GM04504 (cell line): ENCODE measurements at regions not wholly inside any gene's neighbourhood (a gene's known extent, or its start where the extent isn't known, plus 50 kb on each side); places are given as distances from the start of the nearest gene placed in this dataset.

Source experiments
- DNase-seq: peaks from one replicate; pipeline ENCODE4 v3.0.0-alpha.2; 2012; ENCODE audit warnings: low read depth

DNA sequence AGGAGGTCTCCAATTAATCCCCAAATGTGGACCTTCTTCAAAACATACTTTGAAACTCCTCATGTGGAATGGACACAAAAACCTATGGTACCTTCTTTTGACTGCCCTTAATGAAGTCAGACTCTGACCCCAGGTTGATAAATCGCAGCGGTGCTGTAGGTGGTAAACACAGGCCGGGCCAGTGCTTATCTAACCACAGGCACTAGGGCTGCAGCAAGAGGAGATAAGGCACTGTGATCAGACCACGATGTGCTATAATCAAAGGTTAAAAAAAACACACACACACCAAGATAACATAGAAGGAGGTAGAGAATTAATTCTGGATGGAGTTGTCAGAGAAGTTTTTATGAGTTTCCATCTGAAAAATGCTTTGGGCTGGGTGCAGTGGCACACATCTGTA, 52.3 kb upstream of the SIPA1L2 start:
- DNase-seq: no peak

GRCh38 chr1:232684371-232685105, 54.6 kb upstream of the SIPA1L2 start:
- DNase-seq: no peak

DNA sequence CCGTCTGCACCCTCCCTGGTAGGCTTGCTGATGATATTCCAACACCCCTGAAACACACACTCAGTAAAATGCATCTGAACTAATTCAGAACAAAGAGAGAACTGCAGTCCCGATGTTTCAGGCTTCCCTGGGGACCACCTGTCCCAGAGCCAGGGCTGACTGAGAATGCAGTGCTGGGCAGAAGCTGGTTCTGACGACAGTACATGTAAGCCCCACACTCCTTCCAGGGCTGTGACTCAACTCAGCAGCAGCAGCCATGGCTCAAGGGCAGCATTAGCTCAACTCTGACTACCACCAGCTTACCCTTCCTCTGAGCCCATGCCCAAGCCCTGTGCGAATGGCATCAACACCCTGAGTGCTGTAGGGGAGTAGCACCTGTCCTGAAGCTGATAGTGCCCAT, 56.4 kb upstream of the SIPA1L2 start:
- DNase-seq: no peak

- DNase-seq: no peak
Observed at GRCh38 chr1:232687304-232687703, 57.4 kb upstream of the SIPA1L2 start.

DNA sequence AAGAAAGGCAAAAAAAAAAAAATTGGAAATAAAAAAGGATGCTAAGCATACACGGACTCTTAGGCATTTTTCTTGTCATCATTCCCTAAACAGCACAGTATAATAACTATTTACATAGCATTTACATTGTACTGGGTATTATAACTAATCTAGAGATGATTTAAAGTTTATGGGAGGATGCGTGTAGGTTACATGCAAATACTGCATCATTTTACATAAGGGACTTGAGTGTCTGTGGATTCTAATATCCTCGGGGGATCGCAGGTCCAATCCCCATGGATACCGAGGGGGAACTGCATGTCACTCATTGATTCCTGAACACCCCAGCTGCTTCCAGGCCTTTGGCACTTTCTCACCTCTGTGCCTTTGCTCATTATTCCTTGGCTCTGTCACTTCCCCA, 57.8 kb upstream of the SIPA1L2 start:
- DNase-seq: no peak

DNA sequence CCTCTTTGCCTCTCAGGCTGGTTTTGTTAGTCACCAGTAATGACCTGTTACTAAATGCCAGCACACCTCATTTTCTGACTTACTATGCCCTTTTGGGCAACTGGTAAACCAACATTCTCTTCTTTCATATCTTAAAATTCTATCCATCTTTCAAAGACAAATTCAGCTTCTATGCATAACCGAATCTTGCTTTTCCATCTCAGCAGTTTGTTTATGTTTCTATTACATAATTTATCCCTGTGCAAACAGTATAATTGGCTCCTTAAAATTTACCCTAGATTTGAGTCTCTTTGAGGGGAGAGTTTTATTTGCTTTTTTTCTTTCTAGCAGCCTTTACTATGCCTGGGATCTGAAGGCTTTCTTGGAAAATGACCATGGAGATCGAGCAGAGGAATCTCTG, 58.5 kb upstream of the SIPA1L2 start:
- no peak for DNase-seq

GRCh38 chr1:232689711-232690110, 59.8 kb upstream of the SIPA1L2 start:
- no peak for DNase-seq

DNA sequence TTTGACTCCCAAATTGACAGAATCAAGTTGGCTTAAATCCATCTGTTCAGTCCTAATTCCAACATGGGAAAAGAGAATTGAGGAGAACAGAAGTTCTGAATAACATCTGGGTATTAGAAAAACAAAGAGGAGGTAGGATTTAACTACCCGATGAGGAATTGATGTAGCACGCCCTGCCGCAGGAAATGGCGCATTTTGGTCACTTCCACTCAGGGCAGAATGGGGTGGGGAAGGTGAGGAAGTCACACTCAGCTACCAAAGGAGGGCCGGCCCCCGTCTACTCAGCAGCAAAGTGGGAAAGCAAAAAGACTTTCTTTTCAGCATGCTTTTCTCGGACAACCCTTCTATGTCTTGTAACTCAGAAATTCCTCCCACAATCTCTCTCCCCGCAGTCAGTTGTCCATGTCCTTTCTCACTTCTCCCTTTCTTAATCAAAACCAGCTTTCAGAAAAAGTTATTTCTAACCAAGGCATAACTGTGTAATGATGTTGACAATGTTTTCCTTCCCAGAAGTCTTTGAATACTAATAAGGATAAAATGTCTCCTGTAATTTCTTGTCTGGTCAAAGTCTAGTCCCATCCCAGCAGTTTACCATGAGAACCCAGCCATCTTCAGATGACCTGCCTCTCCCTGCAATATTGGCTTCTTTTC, 60.5 kb upstream of the SIPA1L2 start:
- DNase-seq: peak; percentile 17

DNA sequence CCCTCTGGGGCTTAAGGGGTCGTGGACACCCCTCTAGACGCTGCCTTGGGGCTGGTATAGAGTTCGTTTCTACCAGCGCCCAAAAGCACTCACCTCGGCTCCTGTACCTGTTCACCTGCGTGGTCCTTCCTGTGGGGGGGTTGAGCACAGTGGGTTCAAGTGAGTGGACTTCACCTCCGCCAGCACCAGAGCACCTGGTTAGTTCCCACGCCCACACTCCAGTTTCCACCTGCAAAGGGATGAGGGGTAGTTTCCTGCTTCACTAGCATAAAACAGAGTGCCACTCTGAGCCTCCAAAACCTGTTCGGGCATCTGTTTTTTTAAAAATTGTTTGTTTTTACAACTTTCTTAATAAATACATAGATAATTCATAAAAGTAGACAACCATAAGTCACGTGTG, 64.5 kb upstream of the SIPA1L2 start:
- no peak for DNase-seq

DNA sequence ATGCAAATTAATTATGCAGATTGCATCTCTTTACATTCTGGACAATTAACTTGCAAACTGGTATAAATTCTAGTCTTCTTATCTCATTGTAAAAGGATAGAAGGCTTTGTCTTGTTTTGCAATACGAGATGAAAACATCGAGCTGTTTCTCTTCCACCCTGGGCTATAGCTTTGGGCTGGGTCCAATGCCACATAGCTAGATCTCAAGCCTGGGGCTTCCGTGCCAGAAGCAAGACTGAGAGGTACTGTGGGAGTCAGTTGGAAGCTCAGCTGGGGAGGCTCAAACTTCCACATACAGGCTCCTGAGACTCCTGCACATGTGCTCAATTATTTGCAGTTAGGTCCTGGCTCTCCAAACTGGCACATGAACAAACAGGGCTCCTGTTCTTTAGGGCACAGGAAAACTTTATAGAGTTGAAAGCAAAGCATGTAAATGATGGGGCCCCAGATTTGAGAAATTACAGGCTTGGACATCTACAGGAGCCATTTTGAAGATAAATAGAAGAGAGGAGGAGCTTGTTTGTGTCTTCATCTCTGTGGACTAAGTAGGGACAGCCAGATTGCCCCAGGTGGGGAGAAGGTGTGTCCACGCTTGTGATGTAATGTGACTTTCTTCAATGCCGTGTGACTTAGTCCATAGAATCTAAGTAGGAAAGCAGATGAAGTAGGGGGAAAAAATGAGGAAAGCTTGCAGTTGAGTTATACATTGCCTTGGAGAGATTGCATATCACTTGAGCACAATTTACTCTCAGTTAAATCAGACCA, 65.9 kb upstream of the SIPA1L2 start:
- no peak for DNase-seq

- no peak for DNase-seq
Observed at GRCh38 chr1:232696466-232696865, 66.5 kb upstream of the SIPA1L2 start.

DNA sequence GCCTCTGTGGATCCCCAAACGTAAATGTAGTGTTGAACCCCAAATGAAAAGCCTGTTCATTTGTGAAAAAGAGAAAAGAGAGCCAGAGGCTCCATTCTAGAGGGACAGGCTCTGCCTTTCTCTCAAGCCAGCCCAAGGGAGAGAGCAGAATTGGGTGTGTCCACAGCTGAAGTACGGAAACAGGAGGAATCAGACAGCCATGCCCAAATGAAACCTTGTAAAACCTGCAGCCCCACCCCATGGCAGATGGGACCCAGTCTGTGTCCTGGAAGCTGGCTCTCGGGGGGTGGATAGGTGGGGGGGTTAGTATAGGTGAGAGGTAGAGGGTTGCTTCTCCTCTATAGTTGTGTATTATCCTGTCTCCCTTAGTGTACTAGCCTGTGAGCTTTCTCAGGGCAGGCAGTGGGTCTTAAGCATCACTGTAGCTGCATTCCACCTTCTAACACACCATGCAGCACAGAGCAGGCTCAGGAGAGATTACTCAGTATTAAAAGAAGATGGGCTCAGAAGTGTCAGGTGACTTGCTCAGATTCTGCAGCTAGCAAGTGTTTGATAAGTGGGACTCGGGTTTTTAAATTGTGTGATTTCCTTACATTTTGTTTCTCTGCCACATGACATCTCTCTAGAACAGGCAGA, 67.4 kb upstream of the SIPA1L2 start:
- no peak for DNase-seq

DNA sequence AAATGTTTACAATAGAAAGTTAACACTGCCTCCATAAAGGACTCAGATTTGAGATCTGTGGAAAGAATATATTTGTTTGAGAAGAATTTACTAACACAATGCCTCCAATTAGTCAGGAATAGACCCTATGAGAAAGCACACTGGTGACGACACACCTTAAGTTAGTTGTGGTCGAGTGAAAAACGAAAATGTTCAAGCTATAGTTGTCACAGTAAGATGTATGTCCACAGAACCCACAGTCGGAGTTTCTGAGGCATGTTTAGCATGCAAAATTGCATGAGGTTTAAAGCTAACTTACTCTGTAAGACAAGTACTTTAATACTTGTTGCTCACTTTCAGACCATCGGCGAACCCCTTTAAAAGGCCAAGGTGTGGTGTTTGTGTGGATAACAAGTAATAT, 69.9 kb upstream of the SIPA1L2 start:
- no peak for DNase-seq

DNA sequence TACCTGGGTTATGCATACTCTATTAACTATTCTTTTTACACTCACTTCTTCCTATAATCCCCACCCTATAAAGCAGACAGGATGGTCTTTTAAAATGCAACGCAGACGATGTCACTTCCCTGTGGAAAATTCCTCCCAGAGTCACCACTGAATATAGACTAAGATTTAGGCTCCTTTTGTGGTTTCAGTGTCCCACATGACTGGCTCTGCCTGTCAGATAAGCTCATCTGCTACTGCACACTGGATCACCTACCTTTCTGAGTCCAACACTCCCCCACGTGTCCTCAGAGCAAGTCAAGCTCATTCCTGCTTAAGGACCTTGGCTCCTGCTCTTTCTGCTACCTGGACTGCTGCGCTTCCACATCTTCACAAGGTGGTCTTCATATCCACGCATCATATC, 73.0 kb upstream of the SIPA1L2 start:
- DNase-seq: no peak

GRCh38 chr1:232704256-232704655, 74.3 kb upstream of the SIPA1L2 start:
- DNase-seq: no peak

DNA sequence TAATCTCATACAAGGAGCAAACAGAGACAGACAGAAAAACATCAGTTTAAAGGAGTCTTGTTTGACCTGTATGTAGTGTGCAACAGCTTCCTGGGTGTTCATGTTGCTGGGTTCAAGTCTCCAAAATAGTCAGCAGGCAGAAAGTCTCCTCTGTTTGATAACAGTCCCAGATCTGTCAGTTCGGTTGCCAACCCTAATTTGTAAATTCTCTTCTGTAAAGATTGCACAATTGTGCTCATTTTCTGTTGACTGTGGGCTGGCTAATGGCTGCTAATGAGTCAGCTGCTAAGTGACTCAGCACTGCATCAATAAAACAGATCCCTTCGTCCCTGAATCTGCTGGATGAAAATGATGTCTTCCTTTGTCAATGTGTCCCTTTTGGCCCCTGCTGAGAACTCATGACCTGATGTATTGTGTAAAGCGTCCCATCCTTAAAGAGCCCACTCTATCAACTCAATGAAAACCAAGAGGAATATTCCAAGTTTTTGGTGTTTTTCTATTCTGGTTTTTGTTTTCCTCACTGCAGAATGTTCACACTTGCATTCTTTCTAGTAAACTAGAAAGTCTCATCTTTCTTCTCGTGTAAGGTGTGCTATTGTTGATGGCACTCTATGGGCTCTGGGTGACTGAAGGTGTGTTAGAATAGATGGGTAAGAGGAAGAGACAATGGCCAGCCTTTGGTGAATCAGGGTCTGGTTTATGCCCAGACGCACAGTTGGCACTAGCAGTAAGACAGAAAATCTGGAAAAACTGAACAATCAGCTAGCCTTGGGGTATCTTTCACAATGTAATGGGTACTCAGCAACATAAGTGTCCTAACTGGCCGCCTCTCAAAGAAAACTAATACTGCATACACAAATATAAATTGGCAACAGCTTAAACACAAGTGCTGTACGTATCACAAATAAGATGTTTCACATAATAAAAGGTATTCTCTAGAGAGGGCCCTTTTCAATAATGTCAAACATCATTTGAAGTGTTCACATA, 75.1 kb upstream of the SIPA1L2 start:
- peak; percentile 72 for DNase-seq

DNA sequence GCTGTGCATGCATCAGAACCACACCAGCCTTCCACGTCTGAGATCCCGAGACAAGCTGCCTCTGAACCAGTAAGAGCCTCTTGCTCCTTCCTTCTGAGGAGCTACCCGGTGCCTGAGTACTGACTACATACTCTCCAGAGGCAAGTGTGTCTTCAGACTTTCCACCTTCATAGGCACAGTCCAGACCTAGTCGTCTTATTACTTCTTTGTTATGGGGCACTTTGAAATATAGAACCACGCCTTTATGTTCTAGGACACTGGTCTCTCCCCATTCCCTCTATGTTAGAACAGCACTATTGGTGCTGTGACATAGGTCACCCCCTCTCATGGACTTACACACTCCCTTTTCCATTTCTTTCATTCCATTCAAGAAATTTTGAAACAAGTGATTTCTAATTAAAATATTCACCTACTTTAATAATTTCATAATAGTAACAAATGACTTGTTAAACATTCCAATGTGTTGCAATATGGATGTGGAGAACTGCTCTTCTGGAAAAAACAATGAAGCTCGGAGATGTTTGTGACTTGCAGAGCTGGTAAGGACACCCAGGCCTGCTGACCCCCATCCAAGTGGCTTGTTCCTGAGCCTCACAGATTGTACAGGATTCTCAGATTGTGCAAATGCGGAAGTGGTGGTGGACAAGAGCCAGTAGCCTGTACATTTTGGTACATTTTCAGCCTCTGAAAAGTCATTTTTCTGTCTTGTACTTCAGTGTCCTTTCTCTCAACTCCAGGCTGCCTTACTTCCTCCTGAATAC, 76.1 kb upstream of the SIPA1L2 start:
- DNase-seq: no peak

DNA sequence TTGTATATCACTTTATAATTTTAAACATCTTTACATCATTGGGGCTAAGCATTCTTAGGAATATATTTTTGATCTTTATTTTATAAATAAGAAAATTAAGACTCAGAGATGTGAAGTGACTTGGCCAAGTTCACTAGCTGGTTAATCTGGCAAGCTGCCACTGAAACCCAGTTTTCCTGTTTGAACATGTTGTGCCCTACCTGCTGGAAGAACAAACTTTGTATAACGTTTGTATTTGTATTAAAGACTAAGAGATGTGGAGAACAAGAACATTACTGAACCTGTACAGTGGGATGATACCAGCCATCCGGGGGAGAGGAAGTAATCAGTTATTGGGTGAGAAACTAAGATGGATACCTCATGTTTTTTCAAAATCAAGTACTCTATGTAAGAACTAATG, 77.2 kb upstream of the SIPA1L2 start:
- no peak for DNase-seq

DNA sequence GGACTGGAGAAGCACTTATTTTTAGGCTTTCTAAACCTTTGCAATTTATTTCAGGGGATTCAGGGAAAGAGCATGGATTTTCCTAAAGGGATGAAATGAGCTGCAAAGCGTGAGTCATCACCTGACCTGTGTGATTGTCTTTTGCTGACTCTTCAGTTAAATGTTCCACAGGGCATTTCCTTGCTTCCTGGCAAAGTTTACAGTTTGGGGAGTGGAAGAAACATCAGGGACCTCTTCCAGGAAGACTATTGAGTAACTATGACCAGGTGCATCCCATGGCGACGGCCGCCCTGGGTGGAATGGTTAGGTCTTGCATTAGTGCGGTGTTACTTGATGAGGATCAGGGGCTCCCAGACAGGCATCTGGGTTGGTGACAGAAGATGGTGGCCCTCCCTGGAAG, 79.5 kb upstream of the SIPA1L2 start:
- no peak for DNase-seq

DNA sequence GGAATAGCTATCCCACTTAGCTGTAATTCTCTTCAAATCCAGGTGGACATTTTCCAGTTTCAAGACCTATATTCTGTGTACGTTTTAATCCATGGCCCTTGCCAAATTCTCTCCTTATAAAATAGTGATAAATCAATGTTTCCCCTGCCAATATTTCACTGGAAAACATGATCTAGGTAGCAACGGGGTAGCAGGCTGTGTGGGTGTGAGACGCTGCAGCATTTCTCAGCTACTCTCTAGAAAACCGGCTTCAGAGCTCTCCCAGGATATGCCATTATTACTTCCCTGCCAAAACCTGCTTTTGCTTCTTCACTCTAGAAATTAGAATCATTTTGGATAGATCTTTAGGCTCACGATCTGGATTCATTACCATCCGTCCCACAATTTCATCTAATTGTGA, 82.1 kb upstream of the SIPA1L2 start:
- no peak for DNase-seq

- DNase-seq: no peak
Observed at GRCh38 chr1:232713785-232714184, 83.9 kb upstream of the SIPA1L2 start.
